GM19238 (cell line): ENCODE measurements at regions not wholly inside any gene's neighbourhood (a gene's known extent, or its start where the extent isn't known, plus 50 kb on each side); places are given as distances from the start of the nearest gene placed in this dataset.

Experiments
- DNase-seq: peaks from one replicate; pipeline ENCODE4 v3.0.0; 2011; ENCODE audit warnings: low spot score; ENCODE audit not compliant: insufficient read length

DNA sequence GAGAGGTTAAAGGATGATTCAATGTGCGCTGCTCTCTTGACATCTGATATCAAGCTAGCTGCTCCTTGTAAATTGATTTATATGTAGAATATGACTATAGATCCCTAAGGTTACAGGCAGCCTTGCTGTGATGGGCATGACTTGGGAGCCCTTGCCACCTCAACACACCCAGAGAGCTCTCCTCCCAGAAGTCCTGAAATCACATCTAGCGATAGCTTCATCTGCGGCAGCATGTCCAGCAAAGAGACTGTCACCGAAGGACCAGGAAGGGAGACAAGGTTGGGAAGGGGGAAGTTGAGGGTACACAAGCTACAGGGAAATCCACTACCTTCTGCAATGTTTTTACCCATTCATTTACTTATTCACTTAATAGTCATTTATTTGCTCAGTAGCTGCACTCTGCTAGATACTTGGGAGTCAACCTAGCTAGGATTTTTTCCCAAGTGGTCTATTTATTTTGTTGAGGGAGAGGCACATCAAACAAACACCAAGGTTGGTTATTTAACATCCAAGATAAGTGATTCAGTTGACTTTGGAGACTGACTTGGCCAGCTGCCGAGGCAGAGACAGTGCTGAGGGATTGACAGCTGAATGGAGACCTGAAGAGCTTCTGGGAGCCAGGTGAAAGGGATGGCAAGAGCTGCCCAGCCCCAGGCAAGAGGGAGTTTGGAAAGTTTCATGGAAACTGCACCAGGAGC, 205.8 kb upstream of the IL12A start:
- no peak for DNase-seq

DNA sequence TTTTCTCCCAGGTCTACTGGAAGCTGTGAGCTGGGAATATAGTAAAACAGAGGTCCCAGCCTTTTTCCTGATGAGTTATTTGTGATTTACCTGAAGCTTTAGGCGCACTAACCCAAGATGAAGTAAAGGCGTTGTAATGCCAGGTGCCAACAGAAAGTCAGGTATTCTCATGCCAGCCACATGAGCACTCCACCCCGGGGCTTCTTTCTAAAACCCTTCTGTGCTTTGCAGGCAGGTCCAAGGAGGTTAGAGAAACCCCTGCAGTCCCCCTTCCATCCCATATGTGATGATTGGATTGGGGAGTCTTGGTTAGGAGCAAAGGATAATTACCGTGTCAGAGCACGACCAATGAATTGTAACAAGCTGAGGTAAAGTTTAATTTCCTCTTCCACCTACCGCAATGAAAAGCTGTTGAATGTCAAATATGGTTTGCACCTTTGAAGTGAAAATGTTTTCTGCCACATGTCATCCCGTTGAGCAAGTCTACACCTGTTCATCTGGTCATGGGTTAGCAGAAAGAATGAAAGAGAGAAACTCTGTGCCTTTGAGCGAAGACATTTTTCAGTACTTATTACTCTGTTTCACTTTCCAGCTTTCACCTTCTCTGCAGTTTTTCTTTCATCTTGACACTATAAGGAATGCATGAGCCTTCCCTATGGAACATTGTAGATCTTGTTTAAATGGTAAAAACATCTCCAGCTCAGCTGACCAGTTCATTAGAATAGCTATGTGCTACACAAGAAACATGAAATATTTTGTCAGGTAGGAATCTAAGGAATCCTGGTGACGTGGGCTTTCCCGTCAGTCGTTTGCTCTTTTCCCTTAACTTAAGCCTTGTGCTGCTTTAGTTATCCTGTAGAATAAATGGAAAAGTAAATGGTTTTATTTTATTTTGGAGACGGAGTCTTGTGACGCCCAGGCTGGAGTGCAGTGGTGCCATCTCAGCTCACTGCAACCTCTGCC, 204.6 kb upstream of the IL12A start:
- DNase-seq = no peak

DNA sequence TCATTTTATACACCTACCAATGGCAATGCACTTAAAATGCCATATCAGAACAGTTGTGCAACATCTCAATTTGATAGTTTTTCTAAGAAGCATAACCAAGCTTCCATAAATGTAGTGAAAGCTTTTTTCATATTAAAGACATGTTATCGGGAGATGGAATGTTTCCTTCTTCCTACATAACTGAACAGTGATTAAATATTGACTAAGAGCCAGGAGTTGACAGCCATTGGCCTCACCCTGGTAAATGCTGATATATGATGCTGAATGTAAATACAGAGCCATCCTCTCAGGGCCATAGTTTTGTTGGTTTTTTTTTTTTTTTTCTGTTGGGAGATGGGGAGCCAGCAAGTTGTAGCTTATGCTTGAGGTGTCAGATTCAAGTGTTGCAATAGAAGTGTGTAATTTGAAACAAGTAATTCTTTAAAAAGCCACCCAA, 203.3 kb upstream of the IL12A start:
- no peak for DNase-seq

DNA sequence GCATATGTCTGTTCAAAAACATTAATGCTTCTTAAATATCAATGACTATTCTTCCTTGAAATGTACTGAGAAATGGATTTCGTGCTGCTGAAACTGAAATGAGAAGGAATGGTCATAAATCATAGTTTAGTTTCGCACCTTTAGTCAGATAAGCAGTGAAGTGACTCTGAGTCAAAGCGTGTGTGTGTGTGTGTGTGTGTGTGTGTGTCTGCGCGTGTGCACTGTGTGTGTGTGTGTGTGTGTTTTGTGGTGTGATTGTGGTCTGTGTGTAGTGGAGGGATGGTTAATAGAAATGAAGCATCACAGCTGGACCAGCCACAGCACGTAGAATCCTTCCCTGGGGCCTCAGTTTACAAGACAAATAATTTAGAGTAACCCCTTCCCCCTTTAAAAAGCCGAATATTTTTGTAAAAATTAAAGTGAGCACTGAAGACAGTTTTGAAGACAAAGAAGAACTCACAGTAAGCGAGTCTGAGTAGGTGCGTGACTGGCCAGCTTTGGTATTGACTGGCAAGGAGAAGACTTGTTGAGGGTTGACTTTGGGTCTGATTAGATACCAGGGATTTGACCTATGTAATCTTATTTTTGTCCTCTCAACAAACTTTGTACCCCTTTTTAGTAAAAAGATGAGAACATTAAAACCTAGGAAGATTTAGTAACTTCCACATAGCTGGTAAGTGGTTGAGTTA, 202.0 kb upstream of the IL12A start:
- no peak for DNase-seq

DNA sequence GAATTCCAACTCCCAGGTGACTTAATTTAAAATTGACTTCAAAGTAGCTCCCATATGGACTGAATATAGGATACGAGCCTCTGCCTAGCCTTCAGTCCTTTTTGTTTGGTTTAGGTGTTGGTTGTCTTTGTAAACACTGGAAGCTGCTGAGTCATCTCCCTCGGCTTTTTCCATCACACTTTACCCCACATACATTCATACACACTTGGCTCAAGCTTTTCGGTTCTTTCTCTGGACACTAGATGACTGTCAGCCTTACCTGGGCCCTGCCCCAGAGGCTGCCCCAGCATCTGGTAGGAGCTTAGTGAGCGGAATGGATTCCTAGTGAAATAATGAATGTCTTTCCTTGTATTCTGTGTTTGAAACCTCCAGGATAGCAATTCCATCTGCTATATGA, 201.5 kb upstream of the IL12A start:
- DNase-seq = no peak

DNA sequence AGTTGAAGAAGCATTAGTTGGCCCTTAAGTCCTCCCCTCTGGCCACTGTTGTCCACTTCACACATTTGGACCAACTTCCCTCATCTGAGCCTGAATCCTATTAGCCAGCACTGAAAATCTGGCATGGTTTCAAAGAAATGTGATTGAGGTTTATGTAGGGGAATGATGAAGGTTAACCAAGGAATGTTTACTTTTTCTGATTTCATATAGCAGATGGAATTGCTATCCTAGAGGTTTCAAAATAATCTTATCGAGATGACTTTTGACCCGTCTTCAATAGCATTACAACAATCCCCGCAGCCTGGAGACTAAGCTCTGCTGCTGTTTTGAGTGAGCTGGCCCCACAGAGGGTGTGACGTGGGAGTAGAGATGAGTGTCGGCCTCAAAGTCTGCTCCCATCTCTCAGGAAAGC, 200.8 kb upstream of the IL12A start:
- no peak for DNase-seq

DNA sequence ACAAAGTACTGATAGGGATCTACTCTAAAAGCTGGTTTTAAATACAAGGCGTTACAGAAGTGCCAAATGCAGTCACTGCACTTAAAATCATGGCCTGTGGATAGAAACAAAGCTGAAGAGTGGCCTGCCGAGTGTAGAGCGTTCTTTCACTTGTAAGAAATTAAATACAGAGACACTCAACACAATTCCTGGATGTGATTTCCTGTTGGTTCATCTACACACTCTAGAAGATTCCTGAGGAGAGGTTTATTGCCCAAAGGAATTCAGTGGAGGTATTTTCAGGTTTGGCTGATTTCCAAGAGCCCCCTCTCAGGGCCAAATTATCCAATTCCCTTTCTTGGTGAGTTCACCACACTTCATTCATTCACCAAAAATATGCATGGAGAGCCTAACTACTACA, 200.3 kb upstream of the IL12A start:
- DNase-seq = no peak

DNA sequence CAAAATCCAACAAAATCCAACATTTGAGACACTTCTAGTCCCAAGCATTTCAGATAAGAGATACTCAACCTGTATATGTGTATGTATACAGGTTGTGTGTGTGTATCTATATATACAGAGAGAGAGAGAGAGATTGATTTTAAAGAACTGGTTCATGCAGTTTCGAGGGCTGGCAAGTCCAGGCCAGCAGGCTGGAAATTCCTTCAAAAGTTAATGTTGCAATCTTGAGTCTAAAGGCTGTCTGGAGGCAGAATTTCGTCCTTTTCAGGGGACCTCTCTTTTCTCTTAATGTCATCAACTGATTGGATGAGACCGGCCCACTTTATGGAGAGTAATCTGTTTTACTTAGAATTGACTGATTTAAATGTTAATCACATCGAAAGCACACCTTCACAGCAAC, 199.6 kb upstream of the IL12A start:
- DNase-seq = no peak

DNA sequence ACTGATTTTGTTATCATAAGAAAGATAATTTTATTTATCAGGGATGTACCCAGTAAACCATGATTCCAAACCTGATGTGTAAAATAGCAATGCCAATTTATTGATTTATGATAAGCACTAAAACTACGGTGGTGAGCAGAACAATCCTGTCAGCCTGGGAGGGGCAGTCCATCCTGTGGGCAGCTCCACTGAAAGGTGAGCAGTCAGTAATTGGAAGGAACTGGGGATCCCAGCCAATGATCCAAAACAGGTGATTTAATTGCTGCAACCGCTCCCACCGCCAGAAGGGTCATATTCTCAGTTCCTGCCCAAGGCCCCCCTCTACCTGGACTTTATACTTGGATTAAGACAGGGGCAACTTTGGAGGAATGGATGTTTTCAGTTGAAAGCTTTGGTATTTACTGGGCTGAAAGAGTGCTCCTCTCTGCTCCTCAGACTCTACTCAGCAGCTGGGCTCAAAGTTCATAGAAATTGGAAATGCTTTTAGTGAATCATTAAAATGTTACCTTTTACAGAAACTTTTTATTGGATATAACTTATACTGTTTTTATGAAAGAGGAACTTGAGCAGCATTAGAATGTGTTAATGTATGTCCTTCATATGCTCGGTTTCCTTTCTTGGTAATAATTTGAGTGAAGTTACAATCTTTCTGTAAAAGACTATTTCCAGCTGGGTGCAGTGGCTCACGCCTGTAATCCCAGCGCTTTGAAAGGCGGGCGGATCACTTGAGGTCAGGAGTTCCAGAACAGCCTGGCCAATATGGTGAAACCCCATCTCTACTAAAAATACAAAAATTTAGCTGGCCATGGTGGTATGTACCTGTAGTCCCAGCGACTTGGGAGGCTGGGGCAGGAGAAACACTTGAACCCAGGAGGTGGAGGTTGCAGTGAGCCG, 198.6 kb upstream of the IL12A start:
- no peak for DNase-seq

DNA sequence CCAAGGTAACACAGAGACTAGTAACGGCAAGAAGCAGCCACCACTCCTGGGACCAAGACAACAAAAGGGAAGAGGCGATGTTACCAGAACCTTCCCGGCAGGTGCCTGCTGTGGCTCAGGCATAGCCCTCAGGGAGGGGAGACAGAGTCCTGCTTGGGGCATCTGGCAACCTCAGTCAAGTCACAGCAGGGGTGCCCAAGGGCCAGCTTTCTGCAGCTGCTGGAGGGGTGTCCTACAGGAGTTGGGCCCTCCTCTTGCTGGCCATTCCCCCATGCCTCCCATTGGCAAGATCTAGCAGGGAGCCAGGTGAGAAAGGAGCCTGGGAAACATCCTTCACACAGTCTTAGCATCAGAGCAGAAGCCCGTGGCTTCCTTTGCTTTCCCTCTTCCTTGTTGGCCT, 197.3 kb upstream of the IL12A start:
- DNase-seq = no peak

DNA sequence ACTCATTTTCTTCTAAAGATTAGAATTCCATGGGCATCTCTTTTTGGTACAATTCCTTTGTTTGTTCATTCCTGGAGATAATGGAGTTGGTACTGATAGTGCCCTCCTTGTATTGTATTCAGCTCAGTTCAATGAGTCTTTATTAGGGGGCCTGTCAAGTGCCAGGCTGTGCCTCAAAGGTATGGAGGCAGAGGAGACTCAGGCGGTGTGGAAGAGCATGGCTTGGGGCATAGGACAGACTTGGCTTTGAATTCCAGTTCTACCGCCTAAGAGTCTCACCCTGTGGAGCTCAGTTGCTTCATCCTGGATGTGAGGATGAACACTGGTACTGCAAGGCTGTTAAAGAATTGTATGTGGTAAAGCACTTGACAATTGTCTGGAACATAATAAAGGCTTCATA, 196.6 kb upstream of the IL12A start:
- DNase-seq = no peak

DNA sequence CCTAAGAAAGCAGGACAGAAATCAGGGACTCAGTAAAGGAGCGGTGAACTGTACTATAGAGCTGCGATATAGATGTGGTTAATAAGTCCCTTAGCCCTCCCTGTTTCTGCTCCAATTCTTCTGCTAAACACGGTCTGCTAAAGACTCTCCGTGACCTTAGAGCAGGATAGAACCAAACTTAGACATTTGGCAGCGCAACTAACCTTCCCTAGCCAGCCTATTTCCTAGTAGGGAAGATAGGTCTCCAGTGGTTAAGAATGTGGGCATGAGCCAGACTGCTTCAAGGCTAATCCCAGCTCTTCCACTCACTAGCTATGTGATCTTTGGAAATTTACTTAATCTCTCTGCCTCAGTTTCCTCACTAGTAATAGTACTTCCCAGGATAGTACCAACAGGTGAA, 193.6 kb upstream of the IL12A start:
- DNase-seq = no peak

DNA sequence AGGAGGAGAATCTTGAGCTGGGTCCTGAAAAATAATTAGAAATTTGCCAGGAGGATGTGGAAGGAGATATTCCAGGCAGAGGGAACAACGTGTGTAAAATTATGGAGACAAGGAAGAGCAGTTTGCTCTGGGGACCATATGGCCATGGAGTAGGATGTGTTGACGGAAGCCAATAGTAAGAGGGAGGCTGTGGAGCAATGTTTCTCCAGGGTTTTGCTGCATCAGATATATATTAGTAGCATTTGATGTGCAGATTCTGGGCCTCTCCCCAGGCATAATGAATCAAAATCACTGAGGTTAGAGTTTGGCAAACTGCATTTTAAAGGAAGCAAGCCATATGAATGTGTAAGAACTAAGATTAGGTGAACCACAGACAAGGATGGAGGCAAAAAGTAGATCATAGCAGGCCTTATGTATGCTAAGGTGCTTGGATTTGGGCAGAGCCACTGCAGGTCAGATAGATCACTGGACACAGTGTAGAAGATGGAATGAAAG, 192.9 kb upstream of the IL12A start:
- no peak for DNase-seq

DNA sequence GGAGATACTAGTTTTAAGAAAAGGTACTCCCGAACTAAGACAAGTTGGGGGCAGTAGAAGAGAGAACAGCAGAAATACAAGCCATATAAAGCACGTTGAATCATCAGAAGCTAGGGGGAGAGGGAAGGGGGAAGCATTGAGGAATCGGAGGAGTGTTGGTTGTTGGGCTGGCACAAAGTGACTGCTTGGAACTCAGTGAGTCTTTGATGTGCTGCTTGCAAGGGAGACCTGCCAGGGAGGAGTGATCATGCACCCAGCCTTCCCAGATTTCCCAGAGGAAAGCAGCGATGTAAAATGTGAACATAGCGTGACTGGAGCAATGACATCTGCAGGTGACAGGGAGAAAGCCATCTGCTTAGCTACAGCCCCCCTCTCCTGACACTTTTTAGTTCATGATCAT, 192.4 kb upstream of the IL12A start:
- no peak for DNase-seq

DNA sequence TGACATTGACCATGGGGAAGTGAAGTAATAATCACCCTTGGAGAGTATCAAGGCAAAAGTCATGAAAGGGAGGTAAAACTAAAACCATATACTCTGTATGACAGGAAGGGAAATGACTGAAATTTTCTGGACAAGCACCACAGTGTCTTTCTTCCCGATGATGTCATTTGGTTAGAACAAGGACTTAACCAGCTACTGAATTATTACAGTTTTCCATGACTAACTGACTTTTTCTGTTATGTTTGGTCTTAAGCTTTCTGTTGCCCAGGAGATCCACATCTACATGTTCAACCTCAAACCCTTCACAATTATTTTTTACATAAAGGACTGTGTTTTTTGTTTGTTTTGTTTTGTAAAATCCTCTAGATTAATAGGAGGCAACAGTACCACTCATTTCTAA, 191.9 kb upstream of the IL12A start:
- no peak for DNase-seq

DNA sequence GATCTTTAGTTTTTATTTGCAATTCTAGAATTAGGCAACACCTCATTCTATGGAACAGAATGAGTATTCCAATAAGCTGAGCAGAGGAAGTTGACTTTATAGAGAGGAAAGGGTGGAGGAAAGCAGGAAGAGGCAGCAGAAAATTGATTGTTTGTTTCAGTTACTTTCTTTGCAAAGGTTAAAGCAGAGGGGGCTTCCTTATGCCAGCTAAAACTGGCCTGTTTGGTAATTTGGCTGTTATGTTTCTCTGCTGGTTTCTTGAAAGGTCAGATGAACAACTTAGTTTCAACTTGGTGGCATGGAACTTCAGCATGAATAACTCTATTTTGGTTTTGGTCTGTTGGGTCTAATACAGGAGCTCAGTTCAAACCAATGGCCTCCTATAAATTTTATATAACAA, 190.9 kb upstream of the IL12A start:
- no peak for DNase-seq

DNA sequence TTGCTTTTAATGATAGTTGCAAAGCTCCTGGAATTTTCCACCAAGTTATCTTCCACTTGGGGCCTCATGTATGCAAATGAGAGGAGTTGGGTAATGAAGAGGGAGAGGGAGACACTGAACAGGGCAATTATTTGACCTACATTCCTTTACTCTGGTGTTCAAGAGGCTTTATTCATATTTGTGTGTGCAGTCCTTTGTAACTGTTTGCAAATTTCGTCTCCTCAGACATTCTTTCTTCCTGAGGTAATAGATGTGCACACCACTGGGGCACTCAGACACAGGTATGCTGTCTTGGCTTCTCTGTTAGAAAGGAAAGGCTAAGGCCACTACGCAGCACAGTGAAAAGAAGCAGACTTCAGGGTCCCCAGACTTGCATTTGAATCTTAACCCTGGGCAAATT, 189.7 kb upstream of the IL12A start:
- no peak for DNase-seq

DNA sequence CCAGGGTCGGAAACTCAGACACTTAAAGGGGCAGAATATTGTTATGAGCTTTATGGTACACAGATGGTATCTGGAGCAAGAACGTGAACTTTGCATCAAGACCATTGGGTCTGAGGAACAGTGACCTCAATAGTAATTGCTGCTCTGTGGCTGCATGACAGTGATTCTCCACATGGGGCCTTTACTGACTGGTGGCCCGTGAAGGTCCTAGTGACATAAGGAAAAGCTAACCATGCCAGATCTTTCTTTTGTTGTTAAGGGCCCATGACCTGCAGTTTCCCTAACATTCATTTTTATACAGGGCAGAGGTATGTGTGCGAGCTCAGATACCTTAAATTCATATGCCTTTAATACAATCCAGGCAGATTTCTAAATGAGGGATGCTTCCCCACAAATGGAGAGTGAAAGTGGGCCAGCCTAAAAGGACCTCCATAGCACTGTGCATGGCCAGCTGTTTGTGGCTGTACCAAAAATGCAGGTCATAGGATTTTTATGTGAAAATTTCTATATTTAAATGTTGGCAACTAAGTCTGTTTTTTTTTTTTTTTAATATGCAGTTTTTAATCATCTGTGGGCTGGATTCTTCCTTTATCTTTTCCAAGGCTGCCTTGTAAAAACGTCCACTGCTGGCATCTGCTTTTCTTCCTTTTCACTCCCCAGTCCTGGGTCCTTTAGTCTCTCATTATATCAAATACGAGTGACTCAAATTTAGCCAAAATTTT, 188.0 kb upstream of the IL12A start:
- DNase-seq = no peak

DNA sequence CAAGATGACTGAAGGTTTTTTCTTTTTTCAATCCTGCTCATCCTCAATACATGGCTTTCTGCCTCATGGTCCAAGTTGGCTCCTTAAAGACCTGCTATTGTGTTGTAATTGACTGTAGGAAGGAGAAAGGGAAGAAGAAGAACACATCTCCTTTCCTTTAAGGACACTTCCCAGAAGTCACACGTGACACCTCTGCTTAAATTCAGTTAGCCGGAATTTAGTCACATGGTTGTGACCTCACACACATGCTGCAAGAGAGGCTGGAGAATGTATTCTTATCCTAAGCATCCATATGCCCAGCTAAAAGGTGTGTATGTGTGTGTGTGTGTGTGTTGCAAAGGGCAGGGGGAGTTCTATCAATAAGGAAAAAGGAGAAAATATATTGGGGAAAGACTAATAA, 185.8 kb upstream of the IL12A start:
- no peak for DNase-seq

DNA sequence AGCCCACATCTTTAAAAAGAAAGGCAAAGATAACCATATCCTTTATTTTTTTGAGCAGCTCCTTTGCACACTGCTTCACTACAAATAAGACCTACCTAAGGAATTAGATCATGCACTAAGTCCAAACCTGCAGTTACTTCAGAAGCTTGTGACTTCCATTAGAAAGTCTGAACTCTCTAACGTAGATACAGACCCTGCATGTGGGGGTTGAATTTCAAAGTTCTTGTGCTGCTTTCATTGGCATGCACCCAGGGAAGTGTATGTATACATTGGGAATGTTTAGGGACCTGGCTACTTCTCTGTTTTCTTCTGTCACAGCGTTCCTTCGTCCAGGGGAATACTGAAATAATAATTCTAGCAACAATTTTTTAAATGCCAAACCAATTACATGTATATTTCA, 185.2 kb upstream of the IL12A start:
- no peak for DNase-seq
